ENCODE measurements at regions not wholly inside any gene's neighbourhood (a gene's known extent, or its start where the extent isn't known, plus 50 kb on each side); places are given as distances from the start of the nearest gene placed in this dataset.

GRCh38 chr2:198374375-198375082, 570.1 kb downstream of the PLCL1 start:
- peak in 2 of 4 donors; percentile 7 to 48 for DNase-seq (ENCODE audit: low read depth in 4 of 4, low spot score in 2 of 4)

- DNase-seq (ENCODE audit: low read depth in 4 of 4, low spot score in 2 of 4) = no peak
Observed at GRCh38 chr2:198371921-198372543, 567.6 kb downstream of the PLCL1 start.

GRCh38 chr2:198371329-198371728, 566.9 kb downstream of the PLCL1 start:
- DNase-seq (ENCODE audit: low read depth in 4 of 4, low spot score in 2 of 4) = no peak

- DNase-seq (ENCODE audit: low read depth in 4 of 4, low spot score in 2 of 4) = no peak
Observed at GRCh38 chr2:198368089-198368488, 563.7 kb downstream of the PLCL1 start.

- no peak for DNase-seq (ENCODE audit: low read depth in 4 of 4, low spot score in 2 of 4)
Observed at GRCh38 chr2:198362740-198363139, 558.3 kb downstream of the PLCL1 start.

- DNase-seq (ENCODE audit: low read depth in 4 of 4, low spot score in 2 of 4) = no peak
Observed at GRCh38 chr2:198359308-198359707, 554.9 kb downstream of the PLCL1 start.

- DNase-seq (ENCODE audit: low read depth in 4 of 4, low spot score in 2 of 4) = no peak
Observed at GRCh38 chr2:198356157-198356556, 551.8 kb downstream of the PLCL1 start.

GRCh38 chr2:198351647-198352046, 547.3 kb downstream of the PLCL1 start:
- DNase-seq (ENCODE audit: low read depth in 4 of 4, low spot score in 2 of 4) = no peak

- DNase-seq (ENCODE audit: low read depth in 4 of 4, low spot score in 2 of 4) = no peak
Observed at GRCh38 chr2:198347946-198348345, 543.6 kb downstream of the PLCL1 start.

GRCh38 chr2:198347349-198347748, 543.0 kb downstream of the PLCL1 start:
- DNase-seq (ENCODE audit: low read depth in 4 of 4, low spot score in 2 of 4) = no peak

- no peak for DNase-seq (ENCODE audit: low read depth in 4 of 4, low spot score in 2 of 4)
Observed at GRCh38 chr2:198343471-198343870, 539.1 kb downstream of the PLCL1 start.

- DNase-seq (ENCODE audit: low read depth in 4 of 4, low spot score in 2 of 4) = no peak
Observed at GRCh38 chr2:198340846-198341245, 536.5 kb downstream of the PLCL1 start.

- DNase-seq (ENCODE audit: low read depth in 4 of 4, low spot score in 2 of 4) = no peak
Observed at GRCh38 chr2:198339116-198339515, 534.7 kb downstream of the PLCL1 start.

GRCh38 chr2:198337368-198337767, 533.0 kb downstream of the PLCL1 start:
- DNase-seq (ENCODE audit: low read depth in 4 of 4, low spot score in 2 of 4) = no peak

GRCh38 chr2:198328454-198328853, 524.1 kb downstream of the PLCL1 start:
- DNase-seq (ENCODE audit: low read depth in 4 of 4, low spot score in 2 of 4) = no peak

- DNase-seq (ENCODE audit: low read depth in 4 of 4, low spot score in 2 of 4) = no peak
Observed at GRCh38 chr2:198327526-198327925, 523.1 kb downstream of the PLCL1 start.

GRCh38 chr2:198326431-198326830, 522.0 kb downstream of the PLCL1 start:
- no peak for DNase-seq (ENCODE audit: low read depth in 4 of 4, low spot score in 2 of 4)

GRCh38 chr2:198325359-198325758, 521.0 kb downstream of the PLCL1 start:
- DNase-seq (ENCODE audit: low read depth in 4 of 4, low spot score in 2 of 4) = no peak

GRCh38 chr2:198324071-198324470, 519.7 kb downstream of the PLCL1 start:
- no peak for DNase-seq (ENCODE audit: low read depth in 4 of 4, low spot score in 2 of 4)

GRCh38 chr2:198322275-198322674, 517.9 kb downstream of the PLCL1 start:
- DNase-seq (ENCODE audit: low read depth in 4 of 4, low spot score in 2 of 4) = no peak

GRCh38 chr2:198321522-198322088, 517.2 kb downstream of the PLCL1 start:
- DNase-seq (ENCODE audit: low read depth in 4 of 4, low spot score in 2 of 4) = no peak

- DNase-seq (ENCODE audit: low read depth in 4 of 4, low spot score in 2 of 4) = no peak
Observed at GRCh38 chr2:198316852-198317396, 512.5 kb downstream of the PLCL1 start.
